ENCODE measurements at regions not wholly inside any gene's neighbourhood (a gene's known extent, or its start where the extent isn't known, plus 50 kb on each side); places are given as distances from the start of the nearest gene placed in this dataset.

DNA sequence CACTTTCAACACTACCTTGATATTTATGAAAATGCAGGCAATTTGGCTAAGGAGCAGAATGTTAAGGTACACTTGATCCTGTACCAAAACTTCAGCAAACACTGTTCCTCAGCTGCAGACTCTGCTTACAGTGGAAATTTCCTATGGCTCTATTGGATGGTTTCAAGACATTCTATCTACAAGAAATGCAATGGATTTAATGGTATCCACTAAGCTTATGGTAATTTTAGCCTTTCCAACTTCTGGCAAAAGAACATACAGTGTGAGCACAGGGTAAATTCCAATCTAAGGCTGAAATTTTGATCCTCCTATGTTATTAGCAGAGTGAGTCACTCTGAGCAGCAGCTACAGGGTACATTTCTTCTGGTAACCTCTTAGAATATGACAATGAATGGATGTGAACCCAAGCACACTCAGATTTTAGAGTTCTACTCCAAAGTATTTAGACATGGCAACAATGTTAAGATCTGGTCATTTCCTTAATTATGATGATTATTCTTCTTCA, 361.8 kb upstream of the PIK3C3 start:
- Histone ChIP-seq H3K36me3 (no peaks in the 10 kb centered on the region), H3K4me3 (no peak overlapping the region), H3K27me3 (no peaks in the 10 kb centered on the region), H3K4me1 (ENCODE audit: insufficient read depth) (no peaks in the 10 kb centered on the region), H3K9me3 (no peaks in the 10 kb centered on the region), H3K27ac (no peak overlapping the region)
- DNase-seq = no peak
- TF ChIP-seq, protein P1, sequence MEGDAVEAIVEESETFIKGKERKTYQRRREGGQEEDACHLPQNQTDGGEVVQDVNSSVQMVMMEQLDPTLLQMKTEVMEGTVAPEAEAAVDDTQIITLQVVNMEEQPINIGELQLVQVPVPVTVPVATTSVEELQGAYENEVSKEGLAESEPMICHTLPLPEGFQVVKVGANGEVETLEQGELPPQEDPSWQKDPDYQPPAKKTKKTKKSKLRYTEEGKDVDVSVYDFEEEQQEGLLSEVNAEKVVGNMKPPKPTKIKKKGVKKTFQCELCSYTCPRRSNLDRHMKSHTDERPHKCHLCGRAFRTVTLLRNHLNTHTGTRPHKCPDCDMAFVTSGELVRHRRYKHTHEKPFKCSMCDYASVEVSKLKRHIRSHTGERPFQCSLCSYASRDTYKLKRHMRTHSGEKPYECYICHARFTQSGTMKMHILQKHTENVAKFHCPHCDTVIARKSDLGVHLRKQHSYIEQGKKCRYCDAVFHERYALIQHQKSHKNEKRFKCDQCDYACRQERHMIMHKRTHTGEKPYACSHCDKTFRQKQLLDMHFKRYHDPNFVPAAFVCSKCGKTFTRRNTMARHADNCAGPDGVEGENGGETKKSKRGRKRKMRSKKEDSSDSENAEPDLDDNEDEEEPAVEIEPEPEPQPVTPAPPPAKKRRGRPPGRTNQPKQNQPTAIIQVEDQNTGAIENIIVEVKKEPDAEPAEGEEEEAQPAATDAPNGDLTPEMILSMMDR (IDR thresholded peaks at IDR 0.05) = no peak
- TF ChIP-seq EP300 (IDR thresholded peaks at IDR 0.05) = no peak
- no peak for TF ChIP-seq POLR2A (IDR thresholded peaks at IDR 0.05)
- intact Hi-C loops (cut with DNase I) = no loop called here

DNA sequence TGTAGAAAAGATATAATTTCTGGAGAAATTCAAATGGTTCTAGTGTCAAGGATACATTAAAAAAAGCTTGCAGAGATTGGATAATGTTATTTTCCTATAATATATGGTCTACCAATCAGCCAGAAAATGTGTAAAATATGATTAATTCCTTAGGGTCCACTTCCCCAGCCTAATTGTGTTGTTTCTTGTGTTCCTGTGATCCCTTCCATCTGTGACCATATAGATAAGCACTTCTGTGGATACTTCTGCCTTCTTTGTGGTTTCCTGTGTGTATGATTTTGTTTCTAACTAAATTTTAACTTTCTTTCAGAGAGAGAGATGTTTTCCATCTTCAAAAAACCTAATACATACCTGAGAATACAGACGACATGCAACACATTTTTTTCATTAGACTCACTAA, 367.1 kb upstream of the PIK3C3 start:
- Histone ChIP-seq H3K27ac (no peak overlapping the region), H3K27me3 (no peaks in the 10 kb centered on the region), H3K36me3 (no peaks in the 10 kb centered on the region), H3K4me1 (ENCODE audit: insufficient read depth) (no peaks in the 10 kb centered on the region), H3K9me3 (no peaks in the 10 kb centered on the region), H3K4me3 (no peak overlapping the region)
- DNase-seq = no peak
- WGBS, 3 donors = 8 to 14% (median 11%) methylated on average over 1 of the region's 1 CpG
- intact Hi-C loops (cut with DNase I) = no loop called here
- TF ChIP-seq, protein P1 (IDR thresholded peaks at IDR 0.05) = no peak
- no peak for TF ChIP-seq POLR2A (IDR thresholded peaks at IDR 0.05)
- no peak for TF ChIP-seq EP300 (IDR thresholded peaks at IDR 0.05)

DNA sequence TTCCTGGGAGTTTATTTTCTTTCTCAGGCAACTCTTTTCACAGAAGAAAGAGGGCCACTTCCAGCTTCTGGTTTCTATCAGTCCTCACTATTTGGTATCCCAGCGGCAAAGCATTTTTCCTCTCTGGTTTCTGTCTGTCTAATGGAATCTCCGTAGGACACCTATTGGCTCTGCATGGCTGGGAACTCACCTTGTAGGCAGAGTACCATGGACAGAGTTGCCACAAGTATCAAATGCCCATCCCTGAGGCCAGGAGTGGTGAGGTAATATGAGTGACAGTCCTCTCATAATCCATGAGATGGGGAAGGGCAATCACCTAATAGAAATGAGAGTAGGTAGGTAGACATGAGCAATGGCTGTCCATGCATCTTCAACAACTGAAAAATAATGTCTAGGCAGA, 369.5 kb upstream of the PIK3C3 start:
- Histone ChIP-seq H3K27ac (no peak overlapping the region), H3K36me3 (no peaks in the 10 kb centered on the region), H3K4me3 (no peak overlapping the region), H3K27me3 (no peaks in the 10 kb centered on the region), H3K4me1 (ENCODE audit: insufficient read depth) (no peaks in the 10 kb centered on the region), H3K9me3 (no peaks in the 10 kb centered on the region)
- intact Hi-C loops (cut with DNase I) = no loop called here
- DNase-seq = no peak
- WGBS, 3 donors = 89 to 94% (median 91%) methylated on average over 2 of the region's 2 CpGs
- TF ChIP-seq, protein P1 (IDR thresholded peaks at IDR 0.05) = no peak
- no peak for TF ChIP-seq POLR2A (IDR thresholded peaks at IDR 0.05)
- no peak for TF ChIP-seq EP300 (IDR thresholded peaks at IDR 0.05)

DNA sequence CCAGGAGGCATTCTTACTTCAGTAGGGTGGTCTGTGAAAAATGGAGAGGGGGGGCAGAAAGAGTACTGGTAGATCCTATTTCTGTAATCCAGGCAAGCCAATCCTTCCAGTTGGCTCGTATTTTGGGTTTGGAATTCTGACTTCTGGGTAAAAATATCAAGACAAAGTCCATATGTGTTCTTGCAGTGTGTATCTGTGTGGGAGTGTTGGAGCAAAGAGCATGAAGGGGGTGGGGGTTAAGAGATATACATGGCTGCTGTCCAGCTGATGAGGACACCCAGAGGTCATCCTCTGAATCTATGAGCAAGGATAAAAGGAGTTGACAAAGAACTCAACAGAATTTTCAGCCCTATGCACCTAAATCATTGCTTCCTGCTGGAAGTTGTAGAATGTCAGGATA, 375.8 kb upstream of the PIK3C3 start:
- DNase-seq = no peak
- Histone ChIP-seq H3K4me1 (ENCODE audit: insufficient read depth) (no peaks in the 10 kb centered on the region), H3K4me3 (no peak overlapping the region), H3K27me3 (no peaks in the 10 kb centered on the region), H3K27ac (no peak overlapping the region), H3K9me3 (no peaks in the 10 kb centered on the region), H3K36me3 (no peaks in the 10 kb centered on the region)
- intact Hi-C loops (cut with DNase I) = no loop called here
- 0 to 11% (median 8%) methylated on average over 1 of the region's 1 CpG for WGBS, 3 donors
- TF ChIP-seq POLR2A (IDR thresholded peaks at IDR 0.05) (no peak), EP300 (IDR thresholded peaks at IDR 0.05) (no peak)
- TF ChIP-seq, protein P1 (IDR thresholded peaks at IDR 0.05) = no peak

DNA sequence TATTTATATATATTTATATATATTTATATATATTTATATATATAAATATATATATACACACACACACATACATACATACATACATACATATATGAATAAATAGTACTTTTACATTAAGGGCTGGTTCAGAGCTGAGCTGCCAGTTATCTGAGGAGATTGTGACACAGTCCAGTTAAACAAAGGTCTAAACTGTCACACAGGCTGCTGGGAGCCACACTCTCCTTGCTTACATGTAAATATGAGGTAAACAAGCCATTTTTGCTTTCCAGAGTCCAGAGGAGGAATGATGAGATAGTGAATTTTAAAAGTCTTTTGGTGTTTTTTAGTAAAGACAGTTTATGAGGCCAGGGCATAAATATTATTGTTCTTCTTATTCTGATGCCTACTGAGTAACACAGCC, 377.5 kb upstream of the PIK3C3 start:
- H3K27ac ChIP-seq = no peak overlapping the region
- H3K9me3 ChIP-seq = no peaks in the 10 kb centered on the region
- intact Hi-C loops (cut with DNase I) = no loop called here
- TF ChIP-seq EP300 (IDR thresholded peaks at IDR 0.05) = no peak
- no peak for TF ChIP-seq POLR2A (IDR thresholded peaks at IDR 0.05)
- TF ChIP-seq, protein P1 (IDR thresholded peaks at IDR 0.05) = no peak
- no peak for DNase-seq
- H3K36me3 ChIP-seq = no peaks in the 10 kb centered on the region
- no peaks in the 10 kb centered on the region for H3K4me1 ChIP-seq (ENCODE audit: insufficient read depth)
- no peak overlapping the region for H3K4me3 ChIP-seq
- no peaks in the 10 kb centered on the region for H3K27me3 ChIP-seq

Data from ovary (tissue), 7 donors.